ENCODE measurements at regions not wholly inside any gene's neighbourhood (a gene's known extent, or its start where the extent isn't known, plus 50 kb on each side); places are given as distances from the start of the nearest gene placed in this dataset.

DNA sequence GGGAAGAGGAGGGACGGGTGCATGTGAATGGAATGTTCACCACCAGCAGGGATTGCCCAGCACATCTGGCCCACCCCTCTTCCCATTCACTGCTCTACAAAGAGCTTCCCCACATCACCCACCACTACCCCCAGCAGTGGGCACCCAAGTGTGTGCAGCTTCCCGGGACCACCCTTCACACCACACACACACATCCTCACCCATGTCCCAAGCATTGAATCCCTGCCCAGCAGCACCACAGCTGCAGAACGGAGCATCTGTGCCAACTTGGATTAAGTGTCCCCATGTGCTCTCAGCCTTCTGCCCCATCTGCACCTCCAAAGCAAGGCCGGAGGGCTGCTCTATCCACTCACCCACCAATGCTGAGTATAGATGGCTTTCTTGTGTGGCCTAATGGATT, 141.4 kb downstream of the PSMG1 start:
- TF ChIP-seq, protein P1, sequence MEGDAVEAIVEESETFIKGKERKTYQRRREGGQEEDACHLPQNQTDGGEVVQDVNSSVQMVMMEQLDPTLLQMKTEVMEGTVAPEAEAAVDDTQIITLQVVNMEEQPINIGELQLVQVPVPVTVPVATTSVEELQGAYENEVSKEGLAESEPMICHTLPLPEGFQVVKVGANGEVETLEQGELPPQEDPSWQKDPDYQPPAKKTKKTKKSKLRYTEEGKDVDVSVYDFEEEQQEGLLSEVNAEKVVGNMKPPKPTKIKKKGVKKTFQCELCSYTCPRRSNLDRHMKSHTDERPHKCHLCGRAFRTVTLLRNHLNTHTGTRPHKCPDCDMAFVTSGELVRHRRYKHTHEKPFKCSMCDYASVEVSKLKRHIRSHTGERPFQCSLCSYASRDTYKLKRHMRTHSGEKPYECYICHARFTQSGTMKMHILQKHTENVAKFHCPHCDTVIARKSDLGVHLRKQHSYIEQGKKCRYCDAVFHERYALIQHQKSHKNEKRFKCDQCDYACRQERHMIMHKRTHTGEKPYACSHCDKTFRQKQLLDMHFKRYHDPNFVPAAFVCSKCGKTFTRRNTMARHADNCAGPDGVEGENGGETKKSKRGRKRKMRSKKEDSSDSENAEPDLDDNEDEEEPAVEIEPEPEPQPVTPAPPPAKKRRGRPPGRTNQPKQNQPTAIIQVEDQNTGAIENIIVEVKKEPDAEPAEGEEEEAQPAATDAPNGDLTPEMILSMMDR (conservative IDR thresholded peaks at IDR 0.05; ENCODE audit: low read depth, low read length): no peak
- TF ChIP-seq SMC3 (IDR thresholded peaks at IDR 0.05; ENCODE audit: low read depth, low read length) (no peak), CHD1 (IDR thresholded peaks at IDR 0.05; ENCODE audit: low read depth, low read length) (no peak), RAD21 (IDR thresholded peaks at IDR 0.05; ENCODE audit: low read length) (no peak), RFX5 (IDR thresholded peaks at IDR 0.05; ENCODE audit: low read depth, low read length) (no peak)
